ENCODE measurements at regions not wholly inside any gene's neighbourhood (a gene's known extent, or its start where the extent isn't known, plus 50 kb on each side); places are given as distances from the start of the nearest gene placed in this dataset.

DNA sequence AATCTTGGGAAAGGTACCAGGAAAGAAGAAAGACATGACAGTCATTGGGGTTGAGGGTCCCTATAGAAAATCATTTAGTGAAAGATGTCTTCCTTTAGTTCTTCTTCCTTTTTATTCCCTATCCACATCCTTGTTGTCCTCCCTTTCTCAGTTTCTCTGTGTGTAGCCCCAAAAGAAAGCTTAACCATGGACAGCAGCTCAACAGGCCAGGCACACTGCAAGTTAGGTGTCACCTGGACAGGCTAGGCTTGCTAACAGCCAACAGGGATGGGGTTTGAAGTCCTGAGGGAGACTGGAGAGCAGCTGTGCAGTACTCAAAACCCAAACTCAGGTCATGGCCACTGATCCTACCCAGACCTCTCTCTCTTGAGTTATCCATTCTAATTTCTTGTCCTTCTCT lies 543.1 kb downstream of the TUSC7 start:
- H2BK12ac ChIP-seq (ENCODE audit: low read length) = no peak overlapping the region
- H2AFZ ChIP-seq (ENCODE audit: insufficient read depth, low read length, poor library complexity) = no peak overlapping the region
- H3K9ac ChIP-seq (ENCODE audit: low read length) = no peak overlapping the region
- no peak overlapping the region for H4K8ac ChIP-seq (ENCODE audit: low read depth, low read length)
- no peak overlapping the region for H4K12ac ChIP-seq (ENCODE audit: low read depth, low read length)
- no peak overlapping the region for H4K91ac ChIP-seq (ENCODE audit: low read depth, low read length)
- no peak for DNase-seq
- no peak overlapping the region for H2BK120ac ChIP-seq (ENCODE audit: insufficient read depth, low read length, poor library complexity)
- H3K18ac ChIP-seq (ENCODE audit: low read length) = no peak overlapping the region
- H3K79me2 ChIP-seq (ENCODE audit: control insufficient read depth, insufficient read depth, low read length, poor library complexity) = no peaks in the 10 kb centered on the region
- H2AK5ac ChIP-seq (ENCODE audit: low read length) = no peak overlapping the region
- H3K27ac ChIP-seq (ENCODE audit: low read depth, low read length) = no peak overlapping the region
- no peak overlapping the region for H3K4me3 ChIP-seq (ENCODE audit: low read depth, low read length)
- no peak overlapping the region for H3K4ac ChIP-seq (ENCODE audit: low read depth, low read length)
- no peak overlapping the region for H2BK5ac ChIP-seq (ENCODE audit: low read depth, low read length, poor library complexity)
- H3K14ac ChIP-seq (ENCODE audit: low read length) = no peak overlapping the region
- no peak overlapping the region for H3K4me2 ChIP-seq (ENCODE audit: low read length)
- H3K79me1 ChIP-seq (ENCODE audit: low read length) = no peaks in the 10 kb centered on the region
- H3K36me3 ChIP-seq (ENCODE audit: control insufficient read depth in 1 of 2, insufficient read depth in 2 of 2, low read length in 2 of 2) = no peaks in the 10 kb centered on the region
- H3K27me3 ChIP-seq (ENCODE audit: insufficient read depth, low read length) = no peaks in the 10 kb centered on the region
- no peak overlapping the region for H3K23ac ChIP-seq (ENCODE audit: low read length)
- H3K4me1 ChIP-seq (ENCODE audit: control insufficient read depth in 1 of 2, insufficient read depth in 2 of 2, low read length in 2 of 2) = no peaks in the 10 kb centered on the region
- no peaks in the 10 kb centered on the region for H3K9me3 ChIP-seq (ENCODE audit: insufficient read depth, low read depth, low read length)

DNA sequence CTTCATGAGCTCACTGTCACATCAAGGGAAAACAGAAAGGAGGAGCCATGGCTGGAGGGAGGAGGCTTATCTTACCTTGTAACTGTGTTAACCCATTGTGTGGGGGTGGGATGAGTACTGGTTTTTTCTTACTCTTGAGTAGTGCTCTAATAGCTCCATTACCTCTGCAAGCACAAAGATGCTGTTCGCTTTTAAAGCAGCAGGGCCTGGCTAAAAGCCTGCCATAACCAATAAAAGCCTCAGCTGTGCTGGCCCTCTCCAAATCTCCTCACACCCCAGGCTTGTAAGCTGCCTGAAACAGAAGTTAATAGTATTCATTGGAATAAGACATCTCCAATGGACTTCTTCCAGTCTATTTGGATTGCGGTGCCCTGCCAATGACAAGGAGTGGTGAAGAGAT lies 544.1 kb downstream of the TUSC7 start:
- no peak for DNase-seq
- no peak overlapping the region for H3K18ac ChIP-seq (ENCODE audit: low read length)
- no peak overlapping the region for H3K27ac ChIP-seq (ENCODE audit: low read depth, low read length)
- H2BK12ac ChIP-seq (ENCODE audit: low read length) = no peak overlapping the region
- H3K4ac ChIP-seq (ENCODE audit: low read depth, low read length) = no peak overlapping the region
- H2BK5ac ChIP-seq (ENCODE audit: low read depth, low read length, poor library complexity) = no peak overlapping the region
- H3K36me3 ChIP-seq (ENCODE audit: control insufficient read depth in 1 of 2, insufficient read depth in 2 of 2, low read length in 2 of 2) = no peaks in the 10 kb centered on the region
- H4K91ac ChIP-seq (ENCODE audit: low read depth, low read length) = no peak overlapping the region
- H3K14ac ChIP-seq (ENCODE audit: low read length) = no peak overlapping the region
- no peak overlapping the region for H3K4me2 ChIP-seq (ENCODE audit: low read length)
- no peak overlapping the region for H2AK5ac ChIP-seq (ENCODE audit: low read length)
- WGBS (ENCODE audit: extremely low coverage, insufficient coverage, insufficient read length) = no CpG with 5 or more reads among the region's 2 CpGs
- H2AFZ ChIP-seq (ENCODE audit: insufficient read depth, low read length, poor library complexity) = no peak overlapping the region
- no peak overlapping the region for H2BK120ac ChIP-seq (ENCODE audit: insufficient read depth, low read length, poor library complexity)
- no peak overlapping the region for H4K12ac ChIP-seq (ENCODE audit: low read depth, low read length)
- H3K23ac ChIP-seq (ENCODE audit: low read length) = no peak overlapping the region
- H4K8ac ChIP-seq (ENCODE audit: low read depth, low read length) = no peak overlapping the region
- H3K4me1 ChIP-seq (ENCODE audit: control insufficient read depth in 1 of 2, insufficient read depth in 2 of 2, low read length in 2 of 2) = no peaks in the 10 kb centered on the region
- H3K27me3 ChIP-seq (ENCODE audit: insufficient read depth, low read length) = no peaks in the 10 kb centered on the region
- no peak overlapping the region for H3K4me3 ChIP-seq (ENCODE audit: low read depth, low read length)
- H3K79me2 ChIP-seq (ENCODE audit: control insufficient read depth, insufficient read depth, low read length, poor library complexity) = no peaks in the 10 kb centered on the region
- H3K9ac ChIP-seq (ENCODE audit: low read length) = no peak overlapping the region
- no peaks in the 10 kb centered on the region for H3K79me1 ChIP-seq (ENCODE audit: low read length)
- no peaks in the 10 kb centered on the region for H3K9me3 ChIP-seq (ENCODE audit: insufficient read depth, low read depth, low read length)

DNA sequence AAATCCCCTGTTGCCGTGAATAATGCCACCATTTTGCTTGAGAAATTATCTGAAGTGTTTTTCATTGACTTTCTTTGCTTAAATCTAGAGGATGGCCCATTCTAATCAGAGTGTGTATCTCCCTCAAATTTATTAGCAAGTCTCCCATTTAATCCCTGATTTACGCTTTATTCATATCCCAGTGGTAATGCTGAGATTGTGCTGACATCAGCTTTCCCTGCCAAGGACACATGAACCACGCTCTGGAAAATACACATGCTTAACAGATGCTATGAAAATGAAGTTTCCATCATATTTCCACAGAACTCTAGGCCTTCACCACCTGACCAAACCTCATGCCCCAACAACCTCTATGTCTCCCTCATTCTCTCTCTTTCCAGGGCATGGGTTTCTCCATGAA lies 545.4 kb downstream of the TUSC7 start:
- H4K8ac ChIP-seq (ENCODE audit: low read depth, low read length) = no peak overlapping the region
- no peak overlapping the region for H3K27ac ChIP-seq (ENCODE audit: low read depth, low read length)
- H3K27me3 ChIP-seq (ENCODE audit: insufficient read depth, low read length) = no peaks in the 10 kb centered on the region
- no peak overlapping the region for H4K91ac ChIP-seq (ENCODE audit: low read depth, low read length)
- H3K4me1 ChIP-seq (ENCODE audit: control insufficient read depth in 1 of 2, insufficient read depth in 2 of 2, low read length in 2 of 2) = no peaks in the 10 kb centered on the region
- H3K14ac ChIP-seq (ENCODE audit: low read length) = no peak overlapping the region
- no peak overlapping the region for H3K4me2 ChIP-seq (ENCODE audit: low read length)
- H4K12ac ChIP-seq (ENCODE audit: low read depth, low read length) = no peak overlapping the region
- H3K18ac ChIP-seq (ENCODE audit: low read length) = no peak overlapping the region
- no peak overlapping the region for H2BK120ac ChIP-seq (ENCODE audit: insufficient read depth, low read length, poor library complexity)
- no peak overlapping the region for H2BK12ac ChIP-seq (ENCODE audit: low read length)
- WGBS (ENCODE audit: extremely low coverage, insufficient coverage, insufficient read length) = no CpG with 5 or more reads among the region's 3 CpGs
- no peak overlapping the region for H3K23ac ChIP-seq (ENCODE audit: low read length)
- no peak overlapping the region for H3K9ac ChIP-seq (ENCODE audit: low read length)
- H3K4me3 ChIP-seq (ENCODE audit: low read depth, low read length) = no peak overlapping the region
- no peak overlapping the region for H2AFZ ChIP-seq (ENCODE audit: insufficient read depth, low read length, poor library complexity)
- H3K36me3 ChIP-seq (ENCODE audit: control insufficient read depth in 1 of 2, insufficient read depth in 2 of 2, low read length in 2 of 2) = no peaks in the 10 kb centered on the region
- no peak for DNase-seq
- no peaks in the 10 kb centered on the region for H3K79me2 ChIP-seq (ENCODE audit: control insufficient read depth, insufficient read depth, low read length, poor library complexity)
- H3K4ac ChIP-seq (ENCODE audit: low read depth, low read length) = no peak overlapping the region
- H3K79me1 ChIP-seq (ENCODE audit: low read length) = no peaks in the 10 kb centered on the region
- no peak overlapping the region for H2AK5ac ChIP-seq (ENCODE audit: low read length)
- no peak overlapping the region for H2BK5ac ChIP-seq (ENCODE audit: low read depth, low read length, poor library complexity)
- no peaks in the 10 kb centered on the region for H3K9me3 ChIP-seq (ENCODE audit: insufficient read depth, low read depth, low read length)

DNA sequence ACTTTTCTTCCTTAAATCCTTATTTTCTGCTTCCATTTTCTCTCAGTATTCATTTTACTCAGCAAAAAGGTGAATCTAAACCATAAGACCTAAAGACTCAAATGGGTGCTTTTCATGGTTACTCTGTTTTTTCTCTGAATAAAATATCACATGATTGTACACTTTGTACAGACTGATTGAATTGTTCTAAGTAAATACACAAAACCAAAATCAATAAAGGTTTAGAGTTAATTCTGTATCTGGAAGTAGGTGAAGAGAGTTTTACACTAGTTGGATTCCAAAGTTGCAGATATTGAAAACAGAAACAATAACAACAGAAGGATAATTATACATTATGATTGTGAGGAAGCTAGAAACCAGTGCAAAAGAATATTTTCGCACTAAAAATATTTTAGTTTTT lies 546.2 kb downstream of the TUSC7 start:
- H3K4me1 ChIP-seq (ENCODE audit: control insufficient read depth in 1 of 2, insufficient read depth in 2 of 2, low read length in 2 of 2) = no peaks in the 10 kb centered on the region
- no peaks in the 10 kb centered on the region for H3K36me3 ChIP-seq (ENCODE audit: control insufficient read depth in 1 of 2, insufficient read depth in 2 of 2, low read length in 2 of 2)
- H3K4me2 ChIP-seq (ENCODE audit: low read length) = no peak overlapping the region
- no peak overlapping the region for H3K4me3 ChIP-seq (ENCODE audit: low read depth, low read length)
- no peak overlapping the region for H3K23ac ChIP-seq (ENCODE audit: low read length)
- H2BK12ac ChIP-seq (ENCODE audit: low read length) = no peak overlapping the region
- H3K79me1 ChIP-seq (ENCODE audit: low read length) = no peaks in the 10 kb centered on the region
- H3K9ac ChIP-seq (ENCODE audit: low read length) = no peak overlapping the region
- H3K27ac ChIP-seq (ENCODE audit: low read depth, low read length) = no peak overlapping the region
- H4K8ac ChIP-seq (ENCODE audit: low read depth, low read length) = no peak overlapping the region
- WGBS (ENCODE audit: extremely low coverage, insufficient coverage, insufficient read length) = no CpG with 5 or more reads among the region's 1 CpG
- no peak overlapping the region for H2AK5ac ChIP-seq (ENCODE audit: low read length)
- H3K18ac ChIP-seq (ENCODE audit: low read length) = no peak overlapping the region
- H2BK120ac ChIP-seq (ENCODE audit: insufficient read depth, low read length, poor library complexity) = no peak overlapping the region
- H3K14ac ChIP-seq (ENCODE audit: low read length) = no peak overlapping the region
- no peaks in the 10 kb centered on the region for H3K27me3 ChIP-seq (ENCODE audit: insufficient read depth, low read length)
- H3K79me2 ChIP-seq (ENCODE audit: control insufficient read depth, insufficient read depth, low read length, poor library complexity) = no peaks in the 10 kb centered on the region
- no peak for DNase-seq
- no peak overlapping the region for H3K4ac ChIP-seq (ENCODE audit: low read depth, low read length)
- no peak overlapping the region for H4K91ac ChIP-seq (ENCODE audit: low read depth, low read length)
- no peaks in the 10 kb centered on the region for H3K9me3 ChIP-seq (ENCODE audit: insufficient read depth, low read depth, low read length)
- H2AFZ ChIP-seq (ENCODE audit: insufficient read depth, low read length, poor library complexity) = no peak overlapping the region
- H2BK5ac ChIP-seq (ENCODE audit: low read depth, low read length, poor library complexity) = no peak overlapping the region
- H4K12ac ChIP-seq (ENCODE audit: low read depth, low read length) = no peak overlapping the region

All from trophoblast cell (in vitro differentiated cells and primary cell).